Body of pancreas (tissue), 4 donors: ENCODE measurements at regions not wholly inside any gene's neighbourhood (a gene's known extent, or its start where the extent isn't known, plus 50 kb on each side); places are given as distances from the start of the nearest gene placed in this dataset.

Experiments
- CTCF ChIP-seq, 7 experiments: fragments of 450-650 bp in 4 of 7; fragments of 200-600 bp in 3 of 7; sonication (generic) in 3 of 7; IDR thresholded peaks; one replicate each; pipeline ENCODE4 v1.5.1; 2016 to 2019; ENCODE audit warnings: antibody characterized with exemption in 7 of 7
- POLR2A ChIP-seq, 3 donors: fragments of 450-650 bp; IDR thresholded peaks; one replicate each; pipeline ENCODE4 v1.6.1; 2016; ENCODE audit warnings: antibody characterized with exemption in 3 of 3, mild to moderate bottlenecking in 2 of 3

- no peak for TF ChIP-seq CTCF (IDR thresholded peaks at IDR 0.05)
- TF ChIP-seq POLR2A (IDR thresholded peaks at IDR 0.05): no peak
Measured at GRCh38 chr2:8393506-8393905, 288.4 kb upstream of the ID2 start.
